ENCODE measurements at regions not wholly inside any gene's neighbourhood (a gene's known extent, or its start where the extent isn't known, plus 50 kb on each side); places are given as distances from the start of the nearest gene placed in this dataset.

- intact Hi-C loops (cut with DNase I; ENCODE audit: low total_unique reads), result no loop called here
- DNase-seq, result no peak
- Histone ChIP-seq H3K4me1 (no peaks in the 10 kb centered on the region), H3K36me3 (no peaks in the 10 kb centered on the region), H3K27me3 (no peaks in the 10 kb centered on the region), H3K9me3 (no peaks in the 10 kb centered on the region), H3K4me3 (no peak overlapping the region), H3K27ac (no peak overlapping the region)
- 90 to 97% (median 94%) methylated on average over 1 of the region's 1 CpG for WGBS, 5 donors
- no peak for TF ChIP-seq EP300 (IDR thresholded peaks at IDR 0.05)
Measured at GRCh38 chr2:180307096-180307495, 300.0 kb upstream of the CWC22 start.

GRCh38 chr2:180306346-180306745 is 299.2 kb upstream of the CWC22 start:
- Histone ChIP-seq H3K9me3 (no peaks in the 10 kb centered on the region), H3K27me3 (no peaks in the 10 kb centered on the region), H3K27ac (no peak overlapping the region), H3K4me3 (no peak overlapping the region), H3K4me1 (no peaks in the 10 kb centered on the region), H3K36me3 (no peaks in the 10 kb centered on the region)
- no peak for DNase-seq
- intact Hi-C loops (cut with DNase I; ENCODE audit: low total_unique reads), result no loop called here
- 68 to 77% (median 71%) methylated on average over 2 of the region's 2 CpGs for whole genome bisulfite sequencing, 5 donors
- no peak for TF ChIP-seq POLR2A (IDR thresholded peaks at IDR 0.05)
- no peak for TF ChIP-seq EP300 (IDR thresholded peaks at IDR 0.05)
- no peak for TF ChIP-seq POLR2AphosphoS5 (IDR thresholded peaks at IDR 0.05)
- no peak for TF ChIP-seq CTCF (IDR thresholded peaks at IDR 0.05)

GRCh38 chr2:180291552-180292421 is 284.7 kb upstream of the CWC22 start:
- peak in 1 of 2 donors; percentile 9 for DNase-seq
- peaks cover 0 to 4% (median 0%) of the 10 kb centered on the region in 4 donors for H3K4me1 ChIP-seq
- H3K9me3 ChIP-seq, result no peaks in the 10 kb centered on the region
- intact Hi-C loops (cut with DNase I; ENCODE audit: low total_unique reads), result no loop called here
- no peaks in the 10 kb centered on the region for H3K27me3 ChIP-seq
- no peaks in the 10 kb centered on the region for H3K36me3 ChIP-seq
- no peak for TF ChIP-seq EP300 (IDR thresholded peaks at IDR 0.05)
- H3K27ac ChIP-seq, result peak overlapping the region in 3 of 5 donors; percentile 8 to 24 (median 22)
- no peak overlapping the region for H3K4me3 ChIP-seq
- WGBS, 5 donors, result 33 to 61% (median 42%) methylated on average over 6 of the region's 6 CpGs

GRCh38 chr2:180291060-180291459 is 284.0 kb upstream of the CWC22 start:
- DNase-seq, result no peak
- Histone ChIP-seq H3K27me3 (no peaks in the 10 kb centered on the region), H3K9me3 (no peaks in the 10 kb centered on the region), H3K36me3 (no peaks in the 10 kb centered on the region), H3K27ac (no peak overlapping the region), H3K4me3 (no peak overlapping the region), H3K4me1 (peaks cover 0 to 4% (median 0%) of the 10 kb centered on the region in 4 donors)
- intact Hi-C loops (cut with DNase I; ENCODE audit: low total_unique reads), result no loop called here
- no peak for TF ChIP-seq POLR2AphosphoS5 (IDR thresholded peaks at IDR 0.05)
- TF ChIP-seq CTCF (IDR thresholded peaks at IDR 0.05), result no peak
- TF ChIP-seq POLR2A (IDR thresholded peaks at IDR 0.05), result no peak
- no peak for TF ChIP-seq EP300 (IDR thresholded peaks at IDR 0.05)
- WGBS, 5 donors, result 31 to 57% (median 41%) methylated on average over 2 of the region's 2 CpGs

- DNase-seq, result peak in 1 of 2 donors; percentile 2
- H3K4me1 ChIP-seq, result peaks cover 0 to 4% (median 0%) of the 10 kb centered on the region in 4 donors
- no peaks in the 10 kb centered on the region for H3K36me3 ChIP-seq
- no peak overlapping the region for H3K27ac ChIP-seq
- intact Hi-C loops (cut with DNase I; ENCODE audit: low total_unique reads), result no loop called here
- H3K27me3 ChIP-seq, result no peaks in the 10 kb centered on the region
- no peaks in the 10 kb centered on the region for H3K9me3 ChIP-seq
- TF ChIP-seq EP300 (IDR thresholded peaks at IDR 0.05), result no peak
- no peak for TF ChIP-seq POLR2A (IDR thresholded peaks at IDR 0.05)
- TF ChIP-seq CTCF (IDR thresholded peaks at IDR 0.05), result no peak
- no peak for TF ChIP-seq POLR2AphosphoS5 (IDR thresholded peaks at IDR 0.05)
- WGBS, 5 donors, result 42 to 60% (median 54%) methylated on average over 4 of the region's 4 CpGs
- no peak overlapping the region for H3K4me3 ChIP-seq
Measured at GRCh38 chr2:180289627-180290026, 282.5 kb upstream of the CWC22 start.
